ENCODE measurements at regions not wholly inside any gene's neighbourhood (a gene's known extent, or its start where the extent isn't known, plus 50 kb on each side); places are given as distances from the start of the nearest gene placed in this dataset.
A peak's percentile ranks its signal among the peaks of the same experiment; 100 is the strongest.
"Not testable (repeated sequence)": the region's sequence is repeated elsewhere in the genome, so short reads cannot be mapped to it uniquely, and the experiment has no call there.

GRCh38 chr1:219339466-219339865, 165.8 kb downstream of the LYPLAL1 start:
- H3K27me3 Mint-ChIP-seq, result no peaks in the 10 kb centered on the region
- H3K4me3 Mint-ChIP-seq, result no peak overlapping the region
- no peak overlapping the region for H3K27ac Mint-ChIP-seq
- H3K4me1 Mint-ChIP-seq, result no peaks in the 10 kb centered on the region
- no peaks in the 10 kb centered on the region for H3K36me3 Mint-ChIP-seq (ENCODE audit: low read depth)
- peaks cover 5% of the 10 kb centered on the region for H3K9me3 Mint-ChIP-seq
- ATAC-seq (replicated peaks), result no peak

DNA sequence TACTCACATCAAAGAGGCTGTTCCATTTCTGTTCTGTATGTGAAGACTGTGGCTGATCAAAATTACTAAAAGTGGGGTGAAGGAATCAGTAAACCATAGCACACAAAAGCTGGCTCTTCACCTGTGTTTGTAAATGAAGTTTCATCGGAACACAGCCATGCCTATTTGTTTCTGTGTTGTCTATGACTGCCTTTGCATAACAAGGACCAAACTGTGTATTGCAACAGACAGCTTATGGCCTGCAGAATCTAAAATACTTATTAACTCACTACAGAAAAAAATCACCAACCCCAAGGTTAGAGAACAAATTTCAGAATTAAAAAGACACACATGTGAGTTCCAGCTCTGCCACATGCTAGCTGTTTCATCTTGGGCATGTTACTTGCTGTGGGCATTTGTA, 163.9 kb downstream of the LYPLAL1 start:
- Mint-ChIP-seq H3K4me3 (no peak overlapping the region), H3K27me3 (no peaks in the 10 kb centered on the region), H3K27ac (no peak overlapping the region), H3K9me3 (no peaks in the 10 kb centered on the region), H3K4me1 (no peaks in the 10 kb centered on the region), H3K36me3 (ENCODE audit: low read depth) (no peaks in the 10 kb centered on the region)
- ATAC-seq (replicated peaks), result no peak

DNA sequence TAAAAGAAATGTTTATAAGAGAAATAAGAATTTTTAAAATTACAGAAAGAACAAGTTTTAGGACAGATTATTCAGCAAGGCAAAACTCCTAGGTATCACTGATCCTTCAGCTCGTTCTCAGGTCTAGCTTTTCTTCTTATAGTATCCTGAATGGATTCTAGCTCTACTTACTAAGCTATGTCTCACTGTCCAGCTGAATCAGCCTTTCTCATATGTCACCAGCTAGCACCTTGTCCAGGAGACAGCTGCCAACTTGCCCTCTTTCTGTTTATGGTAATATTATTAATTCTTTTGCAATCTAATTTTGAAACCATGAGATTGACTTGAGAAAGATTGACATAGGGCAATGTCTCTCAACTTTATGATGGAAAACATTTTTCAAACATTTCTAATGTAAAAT, 159.9 kb downstream of the LYPLAL1 start:
- no peak overlapping the region for H3K4me3 Mint-ChIP-seq
- no peaks in the 10 kb centered on the region for H3K4me1 Mint-ChIP-seq
- ATAC-seq (replicated peaks), result no peak
- no peaks in the 10 kb centered on the region for H3K36me3 Mint-ChIP-seq (ENCODE audit: low read depth)
- no peak overlapping the region for H3K27ac Mint-ChIP-seq
- no peaks in the 10 kb centered on the region for H3K27me3 Mint-ChIP-seq
- H3K9me3 Mint-ChIP-seq, result peaks cover 3% of the 10 kb centered on the region

- Mint-ChIP-seq H3K4me3 (no peak overlapping the region), H3K27ac (no peak overlapping the region), H3K27me3 (peaks cover 10% of the 10 kb centered on the region), H3K9me3 (peaks cover 15% of the 10 kb centered on the region), H3K4me1 (no peaks in the 10 kb centered on the region), H3K36me3 (ENCODE audit: low read depth) (no peaks in the 10 kb centered on the region)
- ATAC-seq (replicated peaks), result no peak
These were observed 157.7 kb downstream of the LYPLAL1 start for GRCh38 chr1:219331424-219331823.

DNA sequence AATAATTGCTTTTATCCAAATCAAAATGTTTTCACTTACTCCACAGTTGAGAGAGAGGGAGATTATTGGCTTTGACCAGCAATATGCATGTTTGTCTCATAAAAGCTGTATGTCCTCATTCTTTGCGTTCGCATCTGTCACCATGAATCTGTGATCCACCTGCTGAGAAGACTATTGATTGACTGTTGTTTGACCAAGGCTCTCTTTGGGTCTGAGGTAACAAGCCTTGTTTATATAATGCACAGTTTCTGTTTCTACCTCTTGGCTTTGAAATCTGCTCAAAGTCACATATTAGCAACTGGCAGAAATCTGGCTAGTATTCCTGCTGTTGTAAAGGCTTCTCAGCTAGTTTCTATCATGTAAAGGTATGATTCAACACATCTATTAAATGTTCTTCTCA, 157.0 kb downstream of the LYPLAL1 start:
- Mint-ChIP-seq H3K27me3 (peaks cover 10% of the 10 kb centered on the region), H3K9me3 (peaks cover 15% of the 10 kb centered on the region), H3K4me3 (no peak overlapping the region), H3K4me1 (no peaks in the 10 kb centered on the region), H3K27ac (no peak overlapping the region), H3K36me3 (ENCODE audit: low read depth) (no peaks in the 10 kb centered on the region)
- ATAC-seq (replicated peaks), result no peak

DNA sequence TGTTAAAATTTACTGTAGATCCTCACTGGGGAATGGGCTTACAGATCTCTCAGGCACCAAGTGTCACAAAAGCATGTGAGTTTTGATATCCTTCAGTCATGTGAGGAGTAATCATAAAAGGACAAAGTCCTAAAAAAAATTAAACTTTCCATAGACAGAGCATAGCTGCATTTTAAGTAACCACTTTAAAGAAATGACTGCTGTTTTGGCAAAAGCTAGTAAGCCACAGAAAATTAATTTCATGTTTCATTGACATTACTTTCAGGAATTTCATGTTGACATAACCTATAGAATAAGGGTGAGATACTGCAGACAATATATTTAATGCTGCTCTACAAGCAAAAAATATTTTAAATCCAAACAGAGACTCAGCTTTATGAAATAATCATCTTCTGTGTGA, 156.3 kb downstream of the LYPLAL1 start:
- Mint-ChIP-seq H3K9me3 (peaks cover 15% of the 10 kb centered on the region), H3K4me1 (no peaks in the 10 kb centered on the region), H3K27me3 (peaks cover 10% of the 10 kb centered on the region)

GRCh38 chr1:219329578-219329977, 155.9 kb downstream of the LYPLAL1 start:
- peaks cover 10% of the 10 kb centered on the region for H3K27me3 Mint-ChIP-seq
- ATAC-seq (replicated peaks), result no peak
- H3K9me3 Mint-ChIP-seq, result peaks cover 15% of the 10 kb centered on the region
- no peaks in the 10 kb centered on the region for H3K4me1 Mint-ChIP-seq
- no peak overlapping the region for H3K4me3 Mint-ChIP-seq
- no peaks in the 10 kb centered on the region for H3K36me3 Mint-ChIP-seq (ENCODE audit: low read depth)
- no peak overlapping the region for H3K27ac Mint-ChIP-seq

More for the DNA sequence above, 156.3 kb downstream of the LYPLAL1 start:
- Mint-ChIP-seq H3K4me3 (no peak overlapping the region), H3K36me3 (ENCODE audit: low read depth) (no peaks in the 10 kb centered on the region), H3K27ac (no peak overlapping the region)
- no peak for ATAC-seq (replicated peaks)

- no peak for ATAC-seq (replicated peaks)
- H3K4me1 Mint-ChIP-seq, result no peaks in the 10 kb centered on the region
- H3K36me3 Mint-ChIP-seq (ENCODE audit: low read depth), result no peaks in the 10 kb centered on the region
- no peak overlapping the region for H3K27ac Mint-ChIP-seq
- peaks cover 13% of the 10 kb centered on the region for H3K9me3 Mint-ChIP-seq
- H3K4me3 Mint-ChIP-seq, result no peak overlapping the region
- H3K27me3 Mint-ChIP-seq, result peaks cover 13% of the 10 kb centered on the region
These were observed 153.2 kb downstream of the LYPLAL1 start for GRCh38 chr1:219326843-219327242.

- no peaks in the 10 kb centered on the region for H3K36me3 Mint-ChIP-seq (ENCODE audit: low read depth)
- H3K27ac Mint-ChIP-seq, result no peak overlapping the region
- H3K9me3 Mint-ChIP-seq, result peaks cover 12% of the 10 kb centered on the region
- no peak overlapping the region for H3K4me3 Mint-ChIP-seq
- H3K4me1 Mint-ChIP-seq, result no peaks in the 10 kb centered on the region
- peak; percentile 49 for ATAC-seq (replicated peaks)
- H3K27me3 Mint-ChIP-seq, result peaks cover 16% of the 10 kb centered on the region
These were observed 151.7 kb downstream of the LYPLAL1 start for GRCh38 chr1:219325368-219325742.

GRCh38 chr1:219324629-219325367, 151.1 kb downstream of the LYPLAL1 start:
- H3K27me3 Mint-ChIP-seq, result peaks cover 16% of the 10 kb centered on the region
- H3K36me3 Mint-ChIP-seq (ENCODE audit: low read depth), result no peaks in the 10 kb centered on the region
- peaks cover 12% of the 10 kb centered on the region for H3K9me3 Mint-ChIP-seq
- peak; percentile 96 for ATAC-seq (replicated peaks)
- H3K4me3 Mint-ChIP-seq, result no peak overlapping the region
- no peaks in the 10 kb centered on the region for H3K4me1 Mint-ChIP-seq
- H3K27ac Mint-ChIP-seq, result no peak overlapping the region

DNA sequence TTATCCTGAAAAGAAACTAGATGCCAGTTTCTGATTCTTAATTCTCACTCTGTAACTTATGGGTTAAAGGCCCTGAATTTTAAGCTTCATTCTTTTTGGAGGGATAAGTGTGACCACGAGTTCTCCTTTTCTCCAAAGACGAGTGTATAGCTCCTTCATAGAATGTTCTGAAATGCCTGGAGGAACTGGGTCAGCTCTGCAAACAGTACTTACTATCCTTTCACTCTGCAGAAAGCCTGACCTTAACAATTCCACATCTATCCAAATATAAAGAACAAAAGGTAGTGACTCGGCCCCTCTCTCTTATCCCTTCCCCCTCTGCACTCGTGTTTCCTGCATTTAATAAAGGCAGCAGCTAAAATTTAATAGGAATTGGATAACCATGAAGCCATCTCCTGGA, 150.5 kb downstream of the LYPLAL1 start:
- H3K4me3 Mint-ChIP-seq, result no peak overlapping the region
- no peaks in the 10 kb centered on the region for H3K4me1 Mint-ChIP-seq
- H3K27me3 Mint-ChIP-seq, result peaks cover 16% of the 10 kb centered on the region
- peaks cover 12% of the 10 kb centered on the region for H3K9me3 Mint-ChIP-seq
- H3K27ac Mint-ChIP-seq, result no peak overlapping the region
- no peaks in the 10 kb centered on the region for H3K36me3 Mint-ChIP-seq (ENCODE audit: low read depth)
- no peak for ATAC-seq (replicated peaks)

DNA sequence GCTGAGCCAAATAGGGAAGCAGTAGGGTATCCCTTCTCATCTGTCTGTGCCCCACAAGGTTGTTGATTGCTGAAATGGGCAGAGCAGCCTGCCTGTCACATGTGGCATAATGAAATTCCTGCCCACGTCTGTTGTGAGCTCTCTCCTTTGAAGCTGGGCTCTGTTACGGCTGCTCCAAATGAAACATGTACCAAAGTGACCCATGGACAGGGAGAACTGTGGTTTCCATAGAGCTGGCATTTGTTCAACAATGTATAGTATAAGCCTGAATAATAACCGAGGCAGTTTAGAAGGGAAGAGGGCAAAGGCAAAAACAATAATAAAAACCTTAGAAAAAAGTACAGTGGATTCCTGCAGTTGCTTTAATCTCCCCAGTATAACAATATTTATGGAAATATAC, 149.7 kb downstream of the LYPLAL1 start:
- no peak overlapping the region for H3K27ac Mint-ChIP-seq
- ATAC-seq (replicated peaks), result no peak
- no peak overlapping the region for H3K4me3 Mint-ChIP-seq
- no peaks in the 10 kb centered on the region for H3K4me1 Mint-ChIP-seq
- H3K27me3 Mint-ChIP-seq, result peaks cover 16% of the 10 kb centered on the region
- no peaks in the 10 kb centered on the region for H3K36me3 Mint-ChIP-seq (ENCODE audit: low read depth)
- H3K9me3 Mint-ChIP-seq, result peaks cover 12% of the 10 kb centered on the region

- Mint-ChIP-seq H3K9me3 (peaks cover 7% of the 10 kb centered on the region), H3K36me3 (ENCODE audit: low read depth) (no peaks in the 10 kb centered on the region), H3K4me1 (no peaks in the 10 kb centered on the region), H3K27me3 (peaks cover 10% of the 10 kb centered on the region), H3K4me3 (no peak overlapping the region), H3K27ac (no peak overlapping the region)
- ATAC-seq (replicated peaks), result no peak
These were observed 149.1 kb downstream of the LYPLAL1 start for GRCh38 chr1:219322766-219323165.

DNA sequence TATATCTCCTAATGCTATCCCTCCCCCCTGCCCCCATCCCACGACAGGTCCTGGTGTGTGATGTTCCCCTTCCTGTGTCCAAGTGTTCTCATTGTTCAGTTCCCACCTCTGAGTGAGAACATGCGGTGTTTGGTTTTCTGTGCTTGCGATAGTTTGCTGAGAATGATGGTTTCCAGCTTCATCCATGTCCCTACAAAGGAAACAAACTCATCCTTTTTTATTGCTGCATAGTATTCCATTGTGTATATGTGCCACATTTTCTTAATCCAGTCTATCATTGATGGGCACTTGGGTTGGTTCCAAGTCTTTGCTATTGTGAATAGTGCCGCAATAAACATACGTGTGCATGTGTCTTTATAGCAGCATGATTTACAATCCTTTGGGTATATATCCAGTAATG, 146.9 kb downstream of the LYPLAL1 start:
- H3K4me1 Mint-ChIP-seq, result not testable (repeated sequence)

GRCh38 chr1:219318826-219319225, 145.1 kb downstream of the LYPLAL1 start:
- H3K4me3 Mint-ChIP-seq, result no peak overlapping the region
- ATAC-seq (replicated peaks), result no peak
- H3K4me1 Mint-ChIP-seq, result no peaks in the 10 kb centered on the region
- peaks cover 9% of the 10 kb centered on the region for H3K9me3 Mint-ChIP-seq
- H3K36me3 Mint-ChIP-seq (ENCODE audit: low read depth), result no peaks in the 10 kb centered on the region
- H3K27me3 Mint-ChIP-seq, result peaks cover 9% of the 10 kb centered on the region
- no peak overlapping the region for H3K27ac Mint-ChIP-seq

More for the DNA sequence above, 146.9 kb downstream of the LYPLAL1 start:
- H3K36me3 Mint-ChIP-seq (ENCODE audit: low read depth); H3K9me3 Mint-ChIP-seq; H3K27me3 Mint-ChIP-seq; H3K27ac Mint-ChIP-seq; ATAC-seq (replicated peaks); H3K4me3 Mint-ChIP-seq: not testable (repeated sequence)
